ENCODE measurements at regions not wholly inside any gene's neighbourhood (a gene's known extent, or its start where the extent isn't known, plus 50 kb on each side); places are given as distances from the start of the nearest gene placed in this dataset.

DNA sequence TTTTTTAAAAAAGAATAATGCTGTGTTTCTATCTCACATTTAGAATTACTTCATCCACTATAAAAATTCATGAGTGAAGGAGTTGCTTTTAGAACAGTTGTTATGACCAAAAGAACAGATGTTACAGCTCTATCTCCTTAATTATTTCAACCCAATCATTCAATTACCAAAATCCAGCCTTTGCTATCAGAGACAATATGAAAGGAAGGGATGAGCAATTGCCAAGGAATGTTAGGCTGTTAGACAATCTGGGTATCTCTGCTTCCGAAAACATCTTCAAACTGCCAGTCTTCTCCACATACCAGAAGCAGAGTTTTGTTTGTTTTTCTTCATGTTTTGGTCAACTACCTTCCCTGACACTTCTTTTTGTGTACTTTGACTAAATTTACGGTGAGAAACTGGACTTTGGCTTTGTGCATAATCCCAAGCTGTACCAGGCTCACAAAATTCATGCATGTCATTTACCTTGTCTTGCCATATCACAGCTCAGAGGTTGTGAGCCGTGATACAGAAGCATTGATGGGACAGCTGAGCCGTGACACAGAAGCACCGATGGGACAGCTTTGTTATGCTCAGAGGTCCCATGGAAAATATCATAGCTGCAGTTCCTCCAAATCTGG is 405.5 kb downstream of the KIF4B start:
- no peaks in the 10 kb centered on the region for H3K79me2 ChIP-seq (ENCODE audit: insufficient read depth, low read length)
- no peak overlapping the region for H3K4me3 Mint-ChIP-seq (ENCODE audit: unreplicated experiment)
- TF ChIP-seq, protein P1, sequence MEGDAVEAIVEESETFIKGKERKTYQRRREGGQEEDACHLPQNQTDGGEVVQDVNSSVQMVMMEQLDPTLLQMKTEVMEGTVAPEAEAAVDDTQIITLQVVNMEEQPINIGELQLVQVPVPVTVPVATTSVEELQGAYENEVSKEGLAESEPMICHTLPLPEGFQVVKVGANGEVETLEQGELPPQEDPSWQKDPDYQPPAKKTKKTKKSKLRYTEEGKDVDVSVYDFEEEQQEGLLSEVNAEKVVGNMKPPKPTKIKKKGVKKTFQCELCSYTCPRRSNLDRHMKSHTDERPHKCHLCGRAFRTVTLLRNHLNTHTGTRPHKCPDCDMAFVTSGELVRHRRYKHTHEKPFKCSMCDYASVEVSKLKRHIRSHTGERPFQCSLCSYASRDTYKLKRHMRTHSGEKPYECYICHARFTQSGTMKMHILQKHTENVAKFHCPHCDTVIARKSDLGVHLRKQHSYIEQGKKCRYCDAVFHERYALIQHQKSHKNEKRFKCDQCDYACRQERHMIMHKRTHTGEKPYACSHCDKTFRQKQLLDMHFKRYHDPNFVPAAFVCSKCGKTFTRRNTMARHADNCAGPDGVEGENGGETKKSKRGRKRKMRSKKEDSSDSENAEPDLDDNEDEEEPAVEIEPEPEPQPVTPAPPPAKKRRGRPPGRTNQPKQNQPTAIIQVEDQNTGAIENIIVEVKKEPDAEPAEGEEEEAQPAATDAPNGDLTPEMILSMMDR (IDR thresholded peaks at IDR 0.05; ENCODE audit: insufficient read depth, low read depth, low read length), result no peak
- TF ChIP-seq EZH2 (IDR thresholded peaks at IDR 0.05; ENCODE audit: insufficient read depth, low read length), result no peak
- DNase-seq (ENCODE audit: low read depth) (no peak), FAIRE-seq (no peak)
- no peaks in the 10 kb centered on the region for H3K36me3 Mint-ChIP-seq (ENCODE audit: low read depth, unreplicated experiment)
- no peaks in the 10 kb centered on the region for H3K36me3 ChIP-seq (ENCODE audit: insufficient read depth, low read length)
- no peak overlapping the region for H3K4me3 ChIP-seq (ENCODE audit: insufficient read depth, low read depth, low read length)
- no peak overlapping the region for H3K27ac Mint-ChIP-seq (ENCODE audit: unreplicated experiment)
- peaks cover 8% of the 10 kb centered on the region for H3K4me1 Mint-ChIP-seq (ENCODE audit: low read depth, unreplicated experiment)
- H3K27me3 Mint-ChIP-seq (ENCODE audit: low read depth, unreplicated experiment), result peaks cover 4% of the 10 kb centered on the region
- H3K27me3 ChIP-seq (ENCODE audit: insufficient read depth, low read length), result no peaks in the 10 kb centered on the region
- no peaks in the 10 kb centered on the region for H3K4me1 ChIP-seq (ENCODE audit: insufficient read depth, low read length)
- H3K4me2 ChIP-seq (ENCODE audit: low read length), result no peak overlapping the region
- H3K27ac ChIP-seq (ENCODE audit: low read depth, low read length), result no peak overlapping the region
- H4K20me1 ChIP-seq (ENCODE audit: insufficient read depth, low read length), result no peaks in the 10 kb centered on the region
- H3K9ac ChIP-seq (ENCODE audit: low read length), result no peak overlapping the region
- no peaks in the 10 kb centered on the region for H3K9me3 ChIP-seq (ENCODE audit: insufficient read depth, low read depth, low read length)
- H3K9me3 Mint-ChIP-seq (ENCODE audit: unreplicated experiment), result no peaks in the 10 kb centered on the region
- H2AFZ ChIP-seq (ENCODE audit: low read depth, low read length), result no peak overlapping the region

DNA sequence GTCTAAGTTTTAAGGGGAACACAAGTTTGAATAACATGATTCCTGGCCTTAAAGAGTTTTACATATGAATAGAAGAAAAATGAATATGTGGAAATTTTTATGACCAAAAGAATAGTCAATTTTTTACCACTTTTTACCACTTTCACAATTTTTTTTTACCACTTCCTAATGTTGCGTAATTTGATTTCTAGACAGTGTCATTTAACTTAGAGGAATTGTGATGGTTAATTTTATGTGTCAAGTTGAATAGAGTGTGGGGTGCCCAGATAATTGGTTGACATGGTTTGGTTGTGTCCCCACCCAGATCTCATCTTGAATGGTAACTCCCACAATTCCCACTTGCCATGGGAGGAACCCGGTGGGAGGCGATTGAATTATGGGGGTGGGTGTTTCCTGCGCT is 416.6 kb downstream of the KIF4B start:
- Histone ChIP-seq H3K9me3 (ENCODE audit: insufficient read depth, low read depth, low read length) (no peaks in the 10 kb centered on the region), H3K4me2 (ENCODE audit: low read length) (no peak overlapping the region), H3K4me1 (ENCODE audit: insufficient read depth, low read length) (no peaks in the 10 kb centered on the region), H3K36me3 (ENCODE audit: insufficient read depth, low read length) (no peaks in the 10 kb centered on the region), H3K79me2 (ENCODE audit: insufficient read depth, low read length) (no peaks in the 10 kb centered on the region), H3K4me3 (ENCODE audit: insufficient read depth, low read depth, low read length) (no peak overlapping the region), H2AFZ (ENCODE audit: low read depth, low read length) (no peak overlapping the region), H3K27ac (ENCODE audit: low read depth, low read length) (no peak overlapping the region), H3K9ac (ENCODE audit: low read length) (no peak overlapping the region), H3K27me3 (ENCODE audit: insufficient read depth, low read length) (no peaks in the 10 kb centered on the region), H4K20me1 (ENCODE audit: insufficient read depth, low read length) (no peaks in the 10 kb centered on the region)
- DNase-seq (ENCODE audit: low read depth) (no peak), FAIRE-seq (no peak)
- Mint-ChIP-seq H3K4me1 (ENCODE audit: low read depth, unreplicated experiment) (no peaks in the 10 kb centered on the region), H3K36me3 (ENCODE audit: low read depth, unreplicated experiment) (no peaks in the 10 kb centered on the region), H3K9me3 (ENCODE audit: unreplicated experiment) (no peaks in the 10 kb centered on the region), H3K4me3 (ENCODE audit: unreplicated experiment) (no peak overlapping the region), H3K27me3 (ENCODE audit: low read depth, unreplicated experiment) (no peaks in the 10 kb centered on the region), H3K27ac (ENCODE audit: unreplicated experiment) (no peak overlapping the region)
- TF ChIP-seq EZH2 (IDR thresholded peaks at IDR 0.05; ENCODE audit: insufficient read depth, low read length), result no peak
- TF ChIP-seq, protein P1 (IDR thresholded peaks at IDR 0.05; ENCODE audit: insufficient read depth, low read depth, low read length), result no peak

DNA sequence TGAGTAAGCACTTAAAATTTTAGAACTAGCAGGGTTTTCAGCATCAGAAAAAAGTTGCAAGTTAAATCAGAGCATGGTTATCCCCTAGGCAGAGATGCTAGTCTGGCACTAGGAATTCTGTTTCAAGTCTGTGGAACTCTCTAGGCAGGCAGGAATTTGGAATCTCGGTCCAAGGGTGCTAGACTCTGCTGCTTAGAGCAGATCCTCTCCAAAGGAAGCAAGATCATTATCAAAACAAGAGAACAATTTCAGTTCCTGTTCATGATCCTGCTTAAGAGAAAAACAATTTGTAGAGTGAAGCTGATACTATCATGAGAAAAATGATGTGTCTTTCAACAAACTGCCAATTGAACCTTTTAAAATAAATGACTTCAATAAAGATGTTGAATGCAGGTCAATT is 420.7 kb downstream of the KIF4B start:
- DNase-seq (ENCODE audit: low read depth), result no peak
- Mint-ChIP-seq H3K27me3 (ENCODE audit: low read depth, unreplicated experiment) (no peaks in the 10 kb centered on the region), H3K4me3 (ENCODE audit: unreplicated experiment) (no peak overlapping the region), H3K27ac (ENCODE audit: unreplicated experiment) (no peak overlapping the region), H3K36me3 (ENCODE audit: low read depth, unreplicated experiment) (no peaks in the 10 kb centered on the region), H3K4me1 (ENCODE audit: low read depth, unreplicated experiment) (no peaks in the 10 kb centered on the region), H3K9me3 (ENCODE audit: unreplicated experiment) (no peaks in the 10 kb centered on the region)
- Histone ChIP-seq H3K9ac (ENCODE audit: low read length) (no peak overlapping the region), H2AFZ (ENCODE audit: low read depth, low read length) (no peak overlapping the region), H3K27me3 (ENCODE audit: insufficient read depth, low read length) (no peaks in the 10 kb centered on the region), H3K9me3 (ENCODE audit: insufficient read depth, low read depth, low read length) (peaks cover 3% of the 10 kb centered on the region), H3K4me2 (ENCODE audit: low read length) (no peak overlapping the region), H3K4me1 (ENCODE audit: insufficient read depth, low read length) (no peaks in the 10 kb centered on the region), H3K27ac (ENCODE audit: low read depth, low read length) (no peak overlapping the region), H4K20me1 (ENCODE audit: insufficient read depth, low read length) (no peaks in the 10 kb centered on the region), H3K36me3 (ENCODE audit: insufficient read depth, low read length) (no peaks in the 10 kb centered on the region), H3K4me3 (ENCODE audit: insufficient read depth, low read depth, low read length) (no peak overlapping the region), H3K79me2 (ENCODE audit: insufficient read depth, low read length) (no peaks in the 10 kb centered on the region)
- TF ChIP-seq, protein P1 (IDR thresholded peaks at IDR 0.05; ENCODE audit: insufficient read depth, low read depth, low read length), result no peak
- TF ChIP-seq EZH2 (IDR thresholded peaks at IDR 0.05; ENCODE audit: insufficient read depth, low read length), result no peak
- FAIRE-seq, result no peak

All from astrocyte (in vitro differentiated cells and primary cell).